HepG2 (cell line): ENCODE measurements at regions not wholly inside any gene's neighbourhood (a gene's known extent, or its start where the extent isn't known, plus 50 kb on each side); places are given as distances from the start of the nearest gene placed in this dataset.

Experiments used
- ATAC-seq: fragments of 200-7000 bp; cut with Tn5 transposase; 3 replicates; pipeline ENCODE4 v1.9.1; 2020; ENCODE audit warnings: mild to moderate bottlenecking, moderate library complexity
- BruUV-seq: library from RNA; stranded (reverse); fragments of 400-500 nt; replicated peaks from 2 replicates; lab custom pipeline; 2021; lab: Mats Ljungman, UMichigan
- CTCF ChIA-PET: fragments of 300-600 bp; formaldehyde crosslinking; extraction: SDS; loops from one replicate; lab custom pipeline; 2021; ENCODE audit warnings: low total read pairs, inconsistent platforms, low intra/inter-chr PET ratio; lab: Yijun Ruan, JAX
- POLR2A ChIA-PET: fragments of 350-600 bp; sonication (Branson Sonifier 250); formaldehyde crosslinking; loops from one replicate; lab custom pipeline; 2020; ENCODE audit warnings: antibody characterized with exemption, inconsistent platforms; lab: Yijun Ruan, JAX
- DNase-seq: peaks from one replicate; pipeline ENCODE4 v3.0.0-alpha.2; 2015; ENCODE audit warnings: low spot score
- FAIRE-seq: peaks from 3 replicates; lab custom pipeline; 2011; peaks lifted over from hg19 to GRCh38; lab: Jason Lieb, UNC
- H2AFZ ChIP-seq: one replicate; pipeline ENCODE4 v1.6.1; 2011; ENCODE audit warnings: low read length, inconsistent platforms
- H3K27ac ChIP-seq: fragments of 300-600 bp; 3 replicates; pipeline ENCODE4 v1.8.0; 2011; ENCODE audit warnings: mixed run types, mild to moderate bottlenecking, mixed read lengths, low read length, inconsistent platforms; ENCODE audit not compliant: insufficient read depth; ENCODE audit errors: extremely low read length
- H3K27me3 ChIP-seq, 2 experiments: fragments of 200-600 bp in 1 of 2; 2 replicates in 1 of 2; 3 replicates in 1 of 2; pipeline versions ENCODE4 v1.6.0 to v1.8.0; 2011; ENCODE audit warnings: low read length in 2 of 2, mild to moderate bottlenecking in 2 of 2, moderate library complexity in 2 of 2, inconsistent platforms in 1 of 2; ENCODE audit not compliant: insufficient read depth in 2 of 2, control insufficient read depth in 1 of 2
- H3K36me3 ChIP-seq, 2 experiments: fragments of 200-600 bp in 1 of 2; replicated peaks in 1 of 2; 2 replicates in 1 of 2; 3 replicates in 1 of 2; pipeline versions ENCODE4 v1.5.1 to v1.8.0; 2011; ENCODE audit warnings: low read length in 2 of 2, inconsistent platforms in 1 of 2; ENCODE audit not compliant: insufficient read depth in 2 of 2, control insufficient read depth in 1 of 2
- H3K4me1 ChIP-seq: 2 replicates; pipeline ENCODE4 v1.5.1; 2012; ENCODE audit warnings: low read length, inconsistent platforms; ENCODE audit not compliant: insufficient read depth
- H3K4me2 ChIP-seq: 2 replicates; pipeline ENCODE4 v1.6.0; 2011; ENCODE audit warnings: low read depth, low read length, inconsistent platforms
- H3K4me3 ChIP-seq, 3 experiments: fragments of 200-600 bp in 1 of 3; sonication (generic), shearing (Covaris generic) in 1 of 3; replicated peaks in 1 of 3; 2 replicates each; pipeline ENCODE4 v1.5.1; 2011 to 2016; ENCODE audit warnings: low read length in 3 of 3, inconsistent platforms in 2 of 3, low read depth in 2 of 3, mild to moderate bottlenecking in 2 of 3, control low read depth in 1 of 3, mixed read lengths in 1 of 3; ENCODE audit not compliant: insufficient read depth in 1 of 3
- H3K79me2 ChIP-seq: one replicate; pipeline ENCODE4 v1.6.1; 2011; ENCODE audit warnings: low read length, inconsistent platforms; ENCODE audit not compliant: insufficient read depth
- H3K9ac ChIP-seq: 2 replicates; pipeline ENCODE4 v1.6.0; 2011; ENCODE audit warnings: mild to moderate bottlenecking, low read depth, low read length, inconsistent platforms; ENCODE audit not compliant: insufficient read depth
- H3K9me3 ChIP-seq: 2 replicates; pipeline ENCODE4 v1.5.1; 2012; ENCODE audit warnings: mild to moderate bottlenecking, low read length
- H4K20me1 ChIP-seq: 2 replicates; pipeline ENCODE4 v1.6.0; 2011; ENCODE audit warnings: inconsistent platforms, mild to moderate bottlenecking, low read length, moderate library complexity; ENCODE audit not compliant: insufficient read depth
- CENPBD1 ChIP-seq: sonication (generic); formaldehyde crosslinking; IDR thresholded peaks from 2 replicates; pipeline ENCODE4 v1.8.0; 2022; ENCODE audit warnings: missing genetic modification reagents, low read depth, mild to moderate bottlenecking, borderline replicate concordance
- GZF1 ChIP-seq: sonication (generic); formaldehyde crosslinking; IDR thresholded peaks from 2 replicates; pipeline ENCODE4 v1.5.1; 2020; ENCODE audit warnings: mild to moderate bottlenecking, missing genetic modification reagents
- ISL2 ChIP-seq: sonication (generic); formaldehyde crosslinking; IDR thresholded peaks from 2 replicates; pipeline ENCODE4 v1.5.0; 2020; ENCODE audit warnings: missing genetic modification reagents
- JARID2 ChIP-seq: sonication (generic); formaldehyde crosslinking; IDR thresholded peaks from 2 replicates; pipeline ENCODE4 v1.8.1; 2023; ENCODE audit warnings: missing genetic modification reagents, inconsistent platforms; ENCODE audit not compliant: insufficient replicate concordance
- MATR3 ChIP-seq: sonication (generic); formaldehyde crosslinking; IDR thresholded peaks from 2 replicates; pipeline ENCODE4 v1.4.0; 2020; ENCODE audit warnings: missing genetic modification reagents
- NRL ChIP-seq: sonication (generic); formaldehyde crosslinking; IDR thresholded peaks from 2 replicates; pipeline ENCODE4 v1.5.0; 2020; ENCODE audit warnings: missing genetic modification reagents, mild to moderate bottlenecking, moderate library complexity, borderline replicate concordance
- RBAK ChIP-seq: sonication (generic); formaldehyde crosslinking; IDR thresholded peaks from 2 replicates; pipeline ENCODE4 v1.5.1; 2020; ENCODE audit warnings: mild to moderate bottlenecking, missing genetic modification reagents
- SIN3A ChIP-seq: IDR thresholded peaks from 2 replicates; pipeline ENCODE4 v1.6.1; 2011; ENCODE audit warnings: low read depth, mild to moderate bottlenecking, control low read depth, low read length, borderline replicate concordance
- ZNF180 ChIP-seq: sonication (generic); formaldehyde crosslinking; IDR thresholded peaks from 2 replicates; pipeline ENCODE4 v1.4.0; 2020; ENCODE audit warnings: low read depth, missing genetic modification reagents, borderline replicate concordance
- ZNF276 ChIP-seq: sonication (generic); formaldehyde crosslinking; IDR thresholded peaks from 2 replicates; pipeline ENCODE4 v1.4.0; 2020; ENCODE audit warnings: mild to moderate bottlenecking, low read depth, missing genetic modification reagents
- ZNF839 ChIP-seq: sonication (generic); formaldehyde crosslinking; IDR thresholded peaks from 2 replicates; pipeline ENCODE4 v1.4.0; 2020; ENCODE audit warnings: missing genetic modification reagents, mild to moderate bottlenecking, borderline replicate concordance
- WGBS: methylation state at CpG from one replicate; pipeline ENCODE4 v1.1.6; 2017; ENCODE audit warnings: low lambda C conversion rate; 5-methylcytosine and 5-hydroxymethylcytosine counted together
- in situ Hi-C: cut with HindIII; loops from 2 replicates; pipeline ENCODE4 v1.10.0; 2017; ENCODE audit warnings: low pct_unique_long_range_greater_than_20kb; ENCODE audit not compliant: extremely low pct_ligation_motif_present
- intact Hi-C: fragments of 100-400 bp; cut with micrococcal nuclease; formaldehyde crosslinking; loops from one replicate; pipeline ENCODE4 v1.10.0; 2022; ENCODE audit not compliant: unreplicated experiment
- TF ChIP-seq, protein P1 (sequence below): sonication (generic); formaldehyde crosslinking; IDR thresholded peaks from 2 replicates; pipeline ENCODE4 v1.5.1; 2020; ENCODE audit warnings: missing genetic modification reagents, mild to moderate bottlenecking, borderline replicate concordance

- no peaks in the 10 kb centered on the region; a peak in 1 of 5 replicates for H3K27me3 ChIP-seq
- H3K4me3 ChIP-seq = no peak overlapping the region
- CTCF ChIA-PET = no interaction called here
- WGBS = 15% methylated on average over 12 of the region's 12 CpGs
- no peak for ATAC-seq
- H3K4me1 ChIP-seq = no peaks in the 10 kb centered on the region
- no peak overlapping the region for H3K27ac ChIP-seq
- POLR2A ChIA-PET = no interaction called here
- H3K36me3 ChIP-seq = no peaks in the 10 kb centered on the region
- no peak for DNase-seq
- no peak for TF ChIP-seq ZNF180 (CRISPR knock-in tag)
- TF ChIP-seq ISL2 = no peak
- TF ChIP-seq JARID2 (CRISPR knock-in tag) = no peak
- TF ChIP-seq ZNF276 (CRISPR knock-in tag) = no peak
- TF ChIP-seq RBAK (CRISPR knock-in tag) = no peak
- no peak for TF ChIP-seq GZF1 (CRISPR knock-in tag)
- TF ChIP-seq, protein P1, sequence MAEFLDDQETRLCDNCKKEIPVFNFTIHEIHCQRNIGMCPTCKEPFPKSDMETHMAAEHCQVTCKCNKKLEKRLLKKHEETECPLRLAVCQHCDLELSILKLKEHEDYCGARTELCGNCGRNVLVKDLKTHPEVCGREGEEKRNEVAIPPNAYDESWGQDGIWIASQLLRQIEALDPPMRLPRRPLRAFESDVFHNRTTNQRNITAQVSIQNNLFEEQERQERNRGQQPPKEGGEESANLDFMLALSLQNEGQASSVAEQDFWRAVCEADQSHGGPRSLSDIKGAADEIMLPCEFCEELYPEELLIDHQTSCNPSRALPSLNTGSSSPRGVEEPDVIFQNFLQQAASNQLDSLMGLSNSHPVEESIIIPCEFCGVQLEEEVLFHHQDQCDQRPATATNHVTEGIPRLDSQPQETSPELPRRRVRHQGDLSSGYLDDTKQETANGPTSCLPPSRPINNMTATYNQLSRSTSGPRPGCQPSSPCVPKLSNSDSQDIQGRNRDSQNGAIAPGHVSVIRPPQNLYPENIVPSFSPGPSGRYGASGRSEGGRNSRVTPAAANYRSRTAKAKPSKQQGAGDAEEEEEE (CRISPR knock-in tag) = no peak
- no peak for TF ChIP-seq SIN3A
- TF ChIP-seq NRL (CRISPR knock-in tag) = no peak
- no peak for TF ChIP-seq ZNF839 (CRISPR knock-in tag)
- TF ChIP-seq CENPBD1 (CRISPR knock-in tag) = no peak
- TF ChIP-seq MATR3 (CRISPR knock-in tag) = no peak
- in situ Hi-C loops = no loop called here
- no peak overlapping the region for H3K9ac ChIP-seq
- FAIRE-seq = no peak
- no peak overlapping the region for H3K4me2 ChIP-seq
- no TSS peak for BruUV-seq
- no peaks in the 10 kb centered on the region for H3K79me2 ChIP-seq
- no peaks in the 10 kb centered on the region for H4K20me1 ChIP-seq
- intact Hi-C loops = no loop called here
- no peaks in the 10 kb centered on the region for H3K9me3 ChIP-seq
- no peak overlapping the region for H2AFZ ChIP-seq
These were observed 225.2 kb downstream of the C7orf25 start for GRCh38 chr7:42686594-42687156.
